Motor neuron (in vitro differentiated cells): ENCODE measurements at regions not wholly inside any gene's neighbourhood (a gene's known extent, or its start where the extent isn't known, plus 50 kb on each side); places are given as distances from the start of the nearest gene placed in this dataset.

Experiments used
- ATAC-seq, 8 experiments: fragments of 200-7000 bp; cut with Tn5 transposase; replicated peaks in 6 of 8; 2 replicates each; pipeline ENCODE4 v1.8.0; 2021; ENCODE audit warnings: mild to moderate bottlenecking in 8 of 8, moderate library complexity in 8 of 8
- H3K27ac ChIP-seq, 2 donors: fragments of 250-450 bp; sonication (Bioruptor Pico); 2 replicates each; pipeline ENCODE4 v1.9.0; 2021; ENCODE audit warnings: antibody characterized with exemption in 2 of 2, mild to moderate bottlenecking in 2 of 2, moderate library complexity in 1 of 2
- H3K4me1 ChIP-seq, 2 donors: fragments of 250-450 bp; sonication (Bioruptor Pico); replicated peaks in 1 of 2; 2 replicates each; pipeline ENCODE4 v1.6.1; 2021; ENCODE audit warnings: antibody characterized with exemption in 2 of 2, mild to moderate bottlenecking in 2 of 2, moderate library complexity in 1 of 2
- H3K4me3 ChIP-seq, 5 donors: fragments of 250-450 bp; sonication (Bioruptor Pico); 2 replicates each; pipeline ENCODE4 v1.9.0; 2021; ENCODE audit warnings: antibody characterized with exemption in 5 of 5, mild to moderate bottlenecking in 5 of 5, moderate library complexity in 4 of 5
- WGBS, 10 experiments: fragments of 450-650 bp; shearing (Covaris generic); methylation state at CpG; one replicate each; pipeline ENCODE4 v1.0.0; 2022; 5-methylcytosine and 5-hydroxymethylcytosine counted together
- in situ Hi-C, 9 experiments: fragments of 400-800 bp; cut with MboI; loops; one replicate each; pipeline ENCODE4 v1.15.0; 2021; ENCODE audit warnings: low sequenced_read_pairs in 9 of 9, low pct_unique_long_range_greater_than_20kb in 2 of 9; ENCODE audit not compliant: unreplicated experiment in 9 of 9

- H3K4me1 ChIP-seq, result peaks cover 0 to 4% of the 10 kb centered on the region in 2 donors
- in situ Hi-C loops, result loop anchor here in 3 of 9 experiments (10.0 to 25.0 kb wide), 2 partner anchors 590 to 597 kb away; no protein-coding TSS in a partner anchor
- H3K4me3 ChIP-seq, result peak overlapping the region in 1 of 5 donors; percentile 16
- peak; percentile 44 to 81 (median 77) for ATAC-seq
- 0 to 20% (median 4%) methylated on average over 1 to 9 of the region's 9 CpGs for WGBS, 10 experiments
- H3K27ac ChIP-seq, result no peak overlapping the region
Observed at GRCh38 chr4:85147481-85148076, 181.1 kb upstream of the WDFY3 start.

GRCh38 chr4:85149676-85150075 lies 183.2 kb upstream of the WDFY3 start:
- Histone ChIP-seq H3K4me3 (no peak overlapping the region), H3K27ac (no peak overlapping the region), H3K4me1 (peaks cover 0 to 4% of the 10 kb centered on the region in 2 donors)
- ATAC-seq, result peak in 2 of 8 experiments; percentile 28 to 60
- 20 to 100% (median 100%) methylated on average over 1 of the region's 1 CpG; no CpG with 5 or more reads in 4 of the 10 experiments for WGBS, 10 experiments
- in situ Hi-C loops, result loop anchor here in 6 of 9 experiments (10.0 to 25.0 kb wide), 3 partner anchors 213 to 595 kb away; no protein-coding TSS in a partner anchor

- no peak for ATAC-seq
- in situ Hi-C loops, result loop anchor here in 4 of 9 experiments (25.0 kb wide), 2 partner anchors 211 to 586 kb away; no protein-coding TSS in a partner anchor
- Histone ChIP-seq H3K4me3 (no peak overlapping the region), H3K4me1 (peaks cover 0 to 4% of the 10 kb centered on the region in 2 donors), H3K27ac (no peak overlapping the region)
- WGBS, 10 experiments, result 0 to 100% (median 78%) methylated on average over 1 of the region's 1 CpG; no CpG with 5 or more reads in 2 of the 10 experiments
Observed at GRCh38 chr4:85151371-85151770, 184.9 kb upstream of the WDFY3 start.

GRCh38 chr4:85151786-85152185 lies 185.3 kb upstream of the WDFY3 start:
- WGBS, 10 experiments, result 17 to 100% (median 80%) methylated on average over 1 to 2 of the region's 2 CpGs; no CpG with 5 or more reads in 1 of the 10 experiments
- Histone ChIP-seq H3K27ac (no peak overlapping the region), H3K4me1 (peaks cover 0 to 4% of the 10 kb centered on the region in 2 donors), H3K4me3 (no peak overlapping the region)
- in situ Hi-C loops, result loop anchor here in 4 of 9 experiments (25.0 kb wide), 2 partner anchors 211 to 586 kb away; no protein-coding TSS in a partner anchor
- ATAC-seq, result no peak

- Histone ChIP-seq H3K4me1 (peaks cover 0 to 4% of the 10 kb centered on the region in 2 donors), H3K4me3 (no peak overlapping the region), H3K27ac (no peak overlapping the region)
- ATAC-seq, result no peak
- 57 to 100% (median 84%) methylated on average over 1 to 3 of the region's 3 CpGs; no CpG with 5 or more reads in 2 of the 10 experiments for WGBS, 10 experiments
- in situ Hi-C loops, result loop anchor here in 4 of 9 experiments (25.0 kb wide), 2 partner anchors 210 to 585 kb away; no protein-coding TSS in a partner anchor
Observed at GRCh38 chr4:85152480-85152879, 186.0 kb upstream of the WDFY3 start.

GRCh38 chr4:85153221-85153620 lies 186.7 kb upstream of the WDFY3 start:
- peaks cover 0 to under 1% of the 10 kb centered on the region in 2 donors for H3K4me1 ChIP-seq
- in situ Hi-C loops, result loop anchor here in 4 of 9 experiments (25.0 kb wide), 2 partner anchors 209 to 584 kb away; no protein-coding TSS in a partner anchor
- ATAC-seq, result peak in 1 of 8 experiments; percentile 33
- 30 to 100% (median 75%) methylated on average over 1 of the region's 1 CpG; no CpG with 5 or more reads in 2 of the 10 experiments for WGBS, 10 experiments
- H3K4me3 ChIP-seq, result no peak overlapping the region
- no peak overlapping the region for H3K27ac ChIP-seq

- no peak overlapping the region for H3K4me3 ChIP-seq
- in situ Hi-C loops, result loop anchor here in 4 of 9 experiments (25.0 kb wide), 2 partner anchors 208 to 583 kb away; no protein-coding TSS in a partner anchor
- 0 to 100% (median 50%) methylated on average over 1 of the region's 1 CpG; no CpG with 5 or more reads in 6 of the 10 experiments for WGBS, 10 experiments
- H3K27ac ChIP-seq, result no peak overlapping the region
- ATAC-seq, result peak in 3 of 8 experiments; percentile 37 to 82 (median 68)
- no peaks in the 10 kb centered on the region for H3K4me1 ChIP-seq
Observed at GRCh38 chr4:85154591-85154990, 188.1 kb upstream of the WDFY3 start.

GRCh38 chr4:85165808-85166207 lies 199.3 kb upstream of the WDFY3 start:
- no peak for ATAC-seq
- Histone ChIP-seq H3K4me1 (peaks cover 3 to 9% of the 10 kb centered on the region in 2 donors), H3K4me3 (no peak overlapping the region), H3K27ac (no peak overlapping the region)
- in situ Hi-C loops, result loop anchor here in 4 of 9 experiments (10.0 to 25.0 kb wide), 3 partner anchors 196 to 571 kb away; no protein-coding TSS in a partner anchor
- WGBS, 10 experiments, result 0 to 100% (median 86%) methylated on average over 1 to 2 of the region's 2 CpGs; no CpG with 5 or more reads in 1 of the 10 experiments

GRCh38 chr4:85166318-85166717 lies 199.8 kb upstream of the WDFY3 start:
- Histone ChIP-seq H3K4me1 (peaks cover 3 to 9% of the 10 kb centered on the region in 2 donors), H3K4me3 (no peak overlapping the region), H3K27ac (no peak overlapping the region)
- 25 to 100% (median 100%) methylated on average over 1 to 2 of the region's 3 CpGs; no CpG with 5 or more reads in 4 of the 10 experiments for WGBS, 10 experiments
- no peak for ATAC-seq
- in situ Hi-C loops, result loop anchor here in 4 of 9 experiments (10.0 to 25.0 kb wide), 3 partner anchors 196 to 571 kb away; no protein-coding TSS in a partner anchor

- no peak overlapping the region for H3K4me3 ChIP-seq
- in situ Hi-C loops, result loop anchor here in 4 of 9 experiments (10.0 to 25.0 kb wide), 3 partner anchors 194 to 569 kb away; no protein-coding TSS in a partner anchor
- no peak overlapping the region for H3K27ac ChIP-seq
- peaks cover 3 to 9% of the 10 kb centered on the region in 2 donors for H3K4me1 ChIP-seq
- ATAC-seq, result peak in 5 of 8 experiments; percentile 64 to 94 (median 89)
Observed at GRCh38 chr4:85168234-85168834, 201.8 kb upstream of the WDFY3 start.

GRCh38 chr4:85170241-85170640 lies 203.8 kb upstream of the WDFY3 start:
- in situ Hi-C loops, result loop anchor here in 4 of 9 experiments (25.0 kb wide), 2 partner anchors 192 to 567 kb away; no protein-coding TSS in a partner anchor
- Histone ChIP-seq H3K4me1 (peaks cover 3 to 9% of the 10 kb centered on the region in 2 donors), H3K27ac (no peak overlapping the region), H3K4me3 (no peak overlapping the region)
- no peak for ATAC-seq

- Histone ChIP-seq H3K4me3 (no peak overlapping the region), H3K4me1 (no peaks in the 10 kb centered on the region), H3K27ac (no peak overlapping the region)
- 27 to 100% (median 94%) methylated on average over 1 of the region's 1 CpG; no CpG with 5 or more reads in 2 of the 10 experiments for WGBS, 10 experiments
- no peak for ATAC-seq
- in situ Hi-C loops, result no loop called here
Observed at GRCh38 chr4:85175190-85175589, 208.7 kb upstream of the WDFY3 start.

- H3K4me3 ChIP-seq, result no peak overlapping the region
- H3K27ac ChIP-seq, result no peak overlapping the region
- no peaks in the 10 kb centered on the region for H3K4me1 ChIP-seq
- in situ Hi-C loops, result no loop called here
- ATAC-seq, result peak in 1 of 8 experiments; percentile 45
Observed at GRCh38 chr4:85177092-85177491, 210.6 kb upstream of the WDFY3 start.
